PFSK-1 (cell line): ENCODE measurements at regions not wholly inside any gene's neighbourhood (a gene's known extent, or its start where the extent isn't known, plus 50 kb on each side); places are given as distances from the start of the nearest gene placed in this dataset.

Experiments
- POLR2AphosphoS5 ChIP-seq: IDR thresholded peaks from 2 replicates; pipeline ENCODE4 v1.6.1; 2012; ENCODE audit warnings: low read depth, mild to moderate bottlenecking, control low read depth, low read length, moderate library complexity
- REST ChIP-seq, 2 experiments: IDR thresholded peaks; 2 replicates each; pipeline versions ENCODE4 v1.6.1 to v1.8.0; 2011 to 2012; ENCODE audit warnings: low read depth in 2 of 2, low read length in 2 of 2, control low read depth in 1 of 2, inconsistent platforms in 1 of 2, mild to moderate bottlenecking in 1 of 2, moderate library complexity in 1 of 2; ENCODE audit not compliant: insufficient read depth in 1 of 2

- TF ChIP-seq REST (IDR thresholded peaks at IDR 0.05; ENCODE audit: insufficient read depth in 1 of 2, low read depth in 2 of 2, low read length in 2 of 2) (no peak), POLR2AphosphoS5 (no peak)
Measured at GRCh38 chr4:34202154-34202553, 2042.2 kb downstream of the ARAP2 start.
